BLaER1 (cell line): ENCODE measurements at regions not wholly inside any gene's neighbourhood (a gene's known extent, or its start where the extent isn't known, plus 50 kb on each side); places are given as distances from the start of the nearest gene placed in this dataset.

Source experiments
- H3K27ac ChIP-seq: shearing (Covaris generic); formaldehyde crosslinking; 2 replicates; pipeline ENCODE4 v1.8.1; 2022
- H3K27me3 ChIP-seq: shearing (Covaris generic); formaldehyde crosslinking; 2 replicates; pipeline ENCODE4 v1.8.1; 2022
- H3K36me3 ChIP-seq: shearing (Covaris generic); formaldehyde crosslinking; 2 replicates; pipeline ENCODE4 v1.8.1; 2022
- H3K4me1 ChIP-seq: shearing (Covaris generic); formaldehyde crosslinking; 2 replicates; pipeline ENCODE4 v1.8.1; 2022
- H3K4me2 ChIP-seq: shearing (Covaris generic); formaldehyde crosslinking; 2 replicates; pipeline ENCODE4 v1.8.1; 2022
- H3K4me3 ChIP-seq: shearing (Covaris generic); formaldehyde crosslinking; 2 replicates; pipeline ENCODE4 v1.8.1; 2022
- H3K9ac ChIP-seq: shearing (Covaris generic); formaldehyde crosslinking; 2 replicates; pipeline ENCODE4 v1.8.1; 2022
- H3K9me3 ChIP-seq: shearing (Covaris generic); formaldehyde crosslinking; 2 replicates; pipeline ENCODE4 v1.8.1; 2022
- H4K20me1 ChIP-seq: shearing (Covaris generic); formaldehyde crosslinking; 2 replicates; pipeline ENCODE4 v1.8.1; 2022
- Cebpa-rat ChIP-seq: shearing (Covaris generic); IDR thresholded peaks from 2 replicates; pipeline ENCODE4 v1.8.1; 2022

- Histone ChIP-seq H3K9me3 (no peaks in the 10 kb centered on the region), H3K27ac (no peak overlapping the region), H3K4me3 (no peak overlapping the region), H4K20me1 (no peaks in the 10 kb centered on the region), H3K9ac (no peak overlapping the region), H3K4me1 (no peaks in the 10 kb centered on the region), H3K27me3 (no peaks in the 10 kb centered on the region), H3K4me2 (no peak overlapping the region), H3K36me3 (no peaks in the 10 kb centered on the region)
- TF ChIP-seq Cebpa-rat = no peak
These were observed 104.4 kb upstream of the ATP8B1 start for GRCh38 chr18:57907550-57907949.

GRCh38 chr18:57906852-57907251, 103.7 kb upstream of the ATP8B1 start:
- H3K27ac ChIP-seq = no peak overlapping the region
- no peak overlapping the region for H3K4me3 ChIP-seq
- no peaks in the 10 kb centered on the region for H3K9me3 ChIP-seq
- H3K27me3 ChIP-seq = no peaks in the 10 kb centered on the region
- H3K9ac ChIP-seq = no peak overlapping the region
- H3K36me3 ChIP-seq = no peaks in the 10 kb centered on the region
- no peaks in the 10 kb centered on the region for H4K20me1 ChIP-seq
- no peak for TF ChIP-seq Cebpa-rat
- no peak overlapping the region for H3K4me2 ChIP-seq
- H3K4me1 ChIP-seq = no peaks in the 10 kb centered on the region

- Histone ChIP-seq H3K9me3 (no peaks in the 10 kb centered on the region), H3K4me1 (no peaks in the 10 kb centered on the region), H3K4me3 (no peak overlapping the region), H4K20me1 (no peaks in the 10 kb centered on the region), H3K36me3 (no peaks in the 10 kb centered on the region), H3K9ac (no peak overlapping the region), H3K27ac (no peak overlapping the region), H3K4me2 (no peak overlapping the region), H3K27me3 (no peaks in the 10 kb centered on the region)
- TF ChIP-seq Cebpa-rat = no peak
These were observed 101.4 kb upstream of the ATP8B1 start for GRCh38 chr18:57904535-57904934.

- Histone ChIP-seq H3K9ac (no peak overlapping the region), H3K27ac (no peak overlapping the region), H3K9me3 (no peaks in the 10 kb centered on the region), H3K36me3 (no peaks in the 10 kb centered on the region), H4K20me1 (no peaks in the 10 kb centered on the region), H3K4me3 (no peak overlapping the region), H3K4me2 (no peak overlapping the region), H3K27me3 (no peaks in the 10 kb centered on the region), H3K4me1 (no peaks in the 10 kb centered on the region)
- TF ChIP-seq Cebpa-rat = no peak
These were observed 99.6 kb upstream of the ATP8B1 start for GRCh38 chr18:57902721-57903120.

GRCh38 chr18:57901825-57902589, 98.9 kb upstream of the ATP8B1 start:
- Histone ChIP-seq H3K9me3 (no peaks in the 10 kb centered on the region), H3K9ac (no peak overlapping the region), H4K20me1 (no peaks in the 10 kb centered on the region), H3K4me1 (no peaks in the 10 kb centered on the region), H3K4me3 (no peak overlapping the region), H3K27ac (no peak overlapping the region), H3K36me3 (no peaks in the 10 kb centered on the region), H3K4me2 (no peak overlapping the region), H3K27me3 (no peaks in the 10 kb centered on the region)
- no peak for TF ChIP-seq Cebpa-rat

GRCh38 chr18:57900906-57901435, 97.9 kb upstream of the ATP8B1 start:
- Histone ChIP-seq H3K4me2 (no peak overlapping the region), H3K36me3 (no peaks in the 10 kb centered on the region), H3K27ac (no peak overlapping the region), H3K9ac (no peak overlapping the region), H3K9me3 (no peaks in the 10 kb centered on the region), H3K4me3 (no peak overlapping the region), H3K27me3 (no peaks in the 10 kb centered on the region), H4K20me1 (no peaks in the 10 kb centered on the region), H3K4me1 (no peaks in the 10 kb centered on the region)
- no peak for TF ChIP-seq Cebpa-rat

GRCh38 chr18:57898506-57899124, 95.5 kb upstream of the ATP8B1 start:
- Histone ChIP-seq H3K9me3 (no peaks in the 10 kb centered on the region), H3K27me3 (no peaks in the 10 kb centered on the region), H3K4me1 (no peaks in the 10 kb centered on the region), H3K36me3 (no peaks in the 10 kb centered on the region), H3K9ac (no peak overlapping the region), H3K4me2 (no peak overlapping the region), H3K27ac (no peak overlapping the region), H4K20me1 (no peaks in the 10 kb centered on the region), H3K4me3 (no peak overlapping the region)
- no peak for TF ChIP-seq Cebpa-rat

- H3K4me2 ChIP-seq = no peak overlapping the region
- H4K20me1 ChIP-seq = no peaks in the 10 kb centered on the region
- H3K9ac ChIP-seq = no peak overlapping the region
These were observed 92.1 kb upstream of the ATP8B1 start for GRCh38 chr18:57895182-57895581.

GRCh38 chr18:57891707-57892391, 88.7 kb upstream of the ATP8B1 start:
- H3K4me3 ChIP-seq = no peak overlapping the region
- no peaks in the 10 kb centered on the region for H3K4me1 ChIP-seq
- no peaks in the 10 kb centered on the region for H4K20me1 ChIP-seq
- no peaks in the 10 kb centered on the region for H3K27me3 ChIP-seq
- no peak overlapping the region for H3K9ac ChIP-seq
- H3K9me3 ChIP-seq = peaks cover 39% of the 10 kb centered on the region
- no peak for TF ChIP-seq Cebpa-rat
- no peak overlapping the region for H3K27ac ChIP-seq
- no peak overlapping the region for H3K4me2 ChIP-seq
- no peaks in the 10 kb centered on the region for H3K36me3 ChIP-seq

More at GRCh38 chr18:57895182-57895581, 92.1 kb upstream of the ATP8B1 start:
- Histone ChIP-seq H3K4me3 (no peak overlapping the region), H3K27ac (no peak overlapping the region), H3K4me1 (no peaks in the 10 kb centered on the region), H3K9me3 (peaks cover 11% of the 10 kb centered on the region), H3K27me3 (no peaks in the 10 kb centered on the region), H3K36me3 (no peaks in the 10 kb centered on the region)
- no peak for TF ChIP-seq Cebpa-rat

GRCh38 chr18:57890266-57890665, 87.2 kb upstream of the ATP8B1 start:
- Histone ChIP-seq H3K4me3 (no peak overlapping the region), H4K20me1 (no peaks in the 10 kb centered on the region), H3K4me2 (no peak overlapping the region), H3K9ac (no peak overlapping the region), H3K27me3 (no peaks in the 10 kb centered on the region), H3K4me1 (no peaks in the 10 kb centered on the region), H3K36me3 (no peaks in the 10 kb centered on the region), H3K27ac (no peak overlapping the region), H3K9me3 (peaks cover 39% of the 10 kb centered on the region)
- TF ChIP-seq Cebpa-rat = no peak
